DMS79 (cell line): ENCODE measurements at regions not wholly inside any gene's neighbourhood (a gene's known extent, or its start where the extent isn't known, plus 50 kb on each side); places are given as distances from the start of the nearest gene placed in this dataset.
"Not testable (repeated sequence)": the region's sequence is repeated elsewhere in the genome, so short reads cannot be mapped to it uniquely, and the experiment has no call there.

Experiments
- DNase-seq: peaks from one replicate; lab custom pipeline; 2025; lab: John Stamatoyannopoulos, UW

DNA sequence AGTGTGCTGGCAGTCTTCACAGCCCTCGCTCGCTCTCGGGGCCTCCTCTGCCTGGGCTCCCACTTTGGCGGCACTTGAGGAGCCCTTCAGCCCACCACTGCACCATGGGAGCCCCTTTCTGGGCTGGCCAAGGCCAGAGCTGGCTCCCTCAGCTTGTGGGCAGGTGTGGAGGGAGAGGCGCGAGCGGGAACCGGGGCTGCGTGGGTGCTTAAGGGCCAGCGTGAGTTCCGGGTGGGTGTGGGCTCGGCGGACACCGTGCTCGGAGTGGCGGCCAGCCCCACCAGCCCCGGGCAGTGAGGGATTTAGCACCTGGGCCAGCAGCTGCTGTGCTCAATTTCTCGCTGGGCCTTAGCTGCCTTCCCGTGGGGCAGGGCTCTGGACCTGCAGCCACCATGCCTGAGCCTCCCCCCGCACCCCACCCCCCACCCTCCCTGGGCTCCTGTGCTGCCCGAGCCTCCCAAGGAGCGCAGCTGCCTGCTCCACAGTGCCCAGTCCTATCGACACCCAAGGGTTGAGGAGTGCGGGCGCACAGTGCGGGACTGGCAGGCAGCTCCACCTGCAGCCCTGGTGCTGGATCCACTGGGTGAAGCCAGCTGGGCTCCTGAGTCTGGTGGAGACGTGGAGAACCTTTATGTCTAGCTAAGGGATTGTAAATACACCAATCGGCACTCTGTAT lies 684.4 kb upstream of the GOLIM4 start:
- DNase-seq, result not testable (repeated sequence)

DNA sequence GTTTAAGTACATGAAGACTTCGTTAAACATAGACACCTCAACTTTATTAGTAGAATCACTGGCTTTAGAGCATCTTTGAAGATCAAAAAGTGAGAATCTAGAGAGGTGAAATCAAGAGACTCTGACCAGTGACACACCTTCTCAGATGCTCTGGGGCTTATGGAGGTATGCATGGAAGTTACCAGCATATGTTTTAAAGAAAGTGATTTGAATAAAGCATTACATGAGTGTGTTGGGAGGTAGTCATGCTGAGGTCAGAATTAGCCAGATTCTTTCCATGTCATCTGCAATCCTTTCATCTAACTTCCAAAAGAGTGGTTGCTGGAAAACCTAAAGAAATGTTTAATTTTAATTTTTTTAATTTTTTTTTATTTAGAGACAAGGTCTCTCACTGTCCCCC lies 658.0 kb upstream of the GOLIM4 start:
- no peak for DNase-seq

GRCh38 chr3:168752339-168752738 lies 656.6 kb upstream of the GOLIM4 start:
- DNase-seq, result no peak

DNA sequence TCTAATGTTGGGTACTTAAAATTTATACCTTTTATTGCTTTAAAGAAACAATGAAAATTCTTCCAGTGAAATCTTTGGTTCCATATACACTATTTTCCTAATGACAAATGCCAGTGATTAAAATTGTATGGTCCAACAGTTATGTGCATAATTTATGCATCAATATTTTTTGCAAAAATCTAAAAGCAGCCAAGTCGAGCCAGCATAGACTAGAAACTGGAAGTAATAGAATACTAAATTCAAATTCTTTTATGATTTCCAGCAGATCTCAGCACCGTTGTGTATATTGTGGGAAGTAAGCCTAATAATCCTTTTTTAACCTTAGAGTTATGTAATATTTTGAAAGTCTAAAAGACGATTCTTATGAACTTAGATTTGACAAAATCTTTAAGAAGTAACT lies 652.0 kb upstream of the GOLIM4 start:
- DNase-seq, result no peak

DNA sequence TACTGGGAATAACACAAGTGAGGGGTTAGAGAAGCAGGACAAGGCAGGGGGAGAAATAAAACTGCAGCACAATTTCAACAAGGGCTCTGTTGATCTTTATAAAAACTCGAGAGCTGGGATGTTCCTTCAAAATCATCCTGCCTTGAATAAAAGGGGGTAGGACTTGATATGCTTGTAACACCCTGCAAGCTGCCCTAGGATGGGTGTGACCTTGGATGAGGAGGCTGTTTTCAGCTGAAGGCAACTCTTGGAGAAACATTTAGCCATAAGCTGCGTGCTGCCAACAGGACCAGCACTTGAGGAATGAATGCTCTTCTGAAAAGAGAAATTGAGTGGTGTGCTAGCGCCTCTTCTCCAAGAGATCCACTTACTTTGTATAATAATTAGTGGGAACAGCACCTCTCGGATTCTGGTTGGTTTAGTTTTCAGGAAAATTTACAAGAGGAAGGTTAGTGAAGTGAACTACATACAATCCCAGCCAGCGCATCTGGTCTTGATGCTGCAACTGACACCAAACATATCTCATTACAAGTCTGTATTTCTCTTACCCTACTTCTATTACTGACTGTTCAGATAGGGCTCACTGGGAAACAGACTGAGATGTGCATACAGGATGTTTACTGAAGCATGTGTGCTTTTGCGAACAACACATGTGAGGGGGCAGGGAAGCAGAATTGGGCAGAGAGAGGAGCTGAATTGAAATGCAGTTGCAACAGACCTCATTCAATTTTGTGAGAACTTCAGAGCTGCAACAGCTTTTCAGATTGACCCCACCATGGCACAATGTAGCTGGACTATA lies 643.0 kb upstream of the GOLIM4 start:
- no peak for DNase-seq

GRCh38 chr3:168736202-168736601 lies 640.5 kb upstream of the GOLIM4 start:
- DNase-seq, result no peak

DNA sequence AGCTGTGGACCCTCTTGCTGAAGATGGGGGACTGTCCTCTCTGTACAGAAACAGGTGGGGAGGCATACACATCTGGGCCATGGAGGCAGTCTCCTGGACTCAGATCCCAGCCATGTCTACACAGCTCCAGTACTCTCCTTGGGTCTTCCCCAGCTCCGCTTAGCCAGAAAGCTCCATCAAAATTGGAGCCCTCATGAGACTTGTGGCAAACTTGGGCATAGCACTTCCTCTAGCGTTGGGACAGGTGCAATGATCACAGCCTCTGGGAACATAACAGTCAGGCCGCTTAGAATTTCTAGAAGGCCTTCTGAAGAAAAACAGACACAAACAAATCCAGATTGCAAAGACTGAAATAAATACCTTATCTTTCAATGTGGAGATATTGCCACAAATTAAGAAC lies 634.3 kb upstream of the GOLIM4 start:
- DNase-seq, result no peak

DNA sequence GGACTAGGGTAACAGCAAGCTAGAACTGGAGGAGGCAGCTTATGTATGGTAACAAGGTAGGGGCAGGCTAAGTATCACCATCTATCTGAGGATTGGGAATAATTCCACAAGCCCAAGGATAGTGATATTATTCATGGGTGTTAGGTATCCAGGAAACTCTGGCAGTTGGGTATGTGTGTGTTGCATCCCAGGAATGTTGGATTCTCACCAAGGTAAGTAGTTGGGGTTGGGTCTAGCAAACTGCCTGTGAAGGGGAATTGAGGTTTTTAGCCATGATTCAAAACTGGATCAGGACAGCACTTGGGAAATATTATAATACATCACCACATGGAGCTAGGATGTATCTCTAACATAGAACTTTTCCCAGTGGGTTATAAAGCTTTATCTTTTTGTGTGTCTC lies 626.4 kb upstream of the GOLIM4 start:
- DNase-seq, result no peak

DNA sequence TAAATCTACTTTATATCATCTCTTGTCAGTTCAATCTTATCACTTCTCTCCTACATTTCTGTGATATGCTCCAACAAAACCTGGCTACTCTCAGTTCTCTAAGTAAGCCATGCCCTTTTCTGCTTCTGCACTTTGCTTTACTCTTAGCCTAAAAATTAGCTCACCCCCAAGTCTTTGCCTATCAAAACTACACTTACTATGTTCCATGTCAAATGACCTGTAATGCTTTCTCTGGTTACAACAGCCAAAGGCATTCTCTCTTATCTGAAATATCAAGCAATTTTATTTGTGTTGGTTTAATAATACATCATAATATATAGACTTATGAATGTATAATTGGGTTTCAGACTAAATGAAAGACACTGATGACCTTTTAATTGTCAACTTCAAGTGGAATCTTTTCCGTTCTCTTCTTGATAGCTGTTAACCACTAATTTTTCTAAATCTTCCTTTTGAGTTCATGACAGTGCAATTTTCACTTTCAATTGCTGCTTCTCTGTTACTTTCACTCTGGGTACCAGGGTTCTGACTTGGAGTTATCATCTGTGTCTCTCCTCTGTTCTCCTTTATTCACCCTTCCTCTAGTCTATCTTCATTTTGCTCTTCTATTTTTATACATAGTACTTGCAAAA lies 619.0 kb upstream of the GOLIM4 start:
- no peak for DNase-seq

DNA sequence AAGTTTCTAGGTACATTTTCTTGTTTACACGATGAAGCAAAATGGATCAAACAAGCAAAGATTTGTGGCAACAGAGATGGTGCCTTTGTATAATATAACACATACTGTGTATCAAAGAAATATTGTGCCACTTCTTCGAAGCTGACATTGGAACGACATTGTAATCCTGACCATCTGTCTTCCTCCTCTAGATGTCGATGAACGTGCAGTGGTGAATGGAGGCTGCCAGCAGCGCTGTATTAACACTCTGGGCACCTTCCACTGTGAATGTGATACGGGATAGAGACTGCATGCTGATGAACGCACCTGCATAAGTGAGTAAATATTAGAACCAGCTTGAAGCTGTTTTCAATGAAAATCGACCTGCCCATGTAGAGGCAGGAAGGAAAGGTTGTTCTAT lies 613.3 kb upstream of the GOLIM4 start:
- DNase-seq, result no peak

DNA sequence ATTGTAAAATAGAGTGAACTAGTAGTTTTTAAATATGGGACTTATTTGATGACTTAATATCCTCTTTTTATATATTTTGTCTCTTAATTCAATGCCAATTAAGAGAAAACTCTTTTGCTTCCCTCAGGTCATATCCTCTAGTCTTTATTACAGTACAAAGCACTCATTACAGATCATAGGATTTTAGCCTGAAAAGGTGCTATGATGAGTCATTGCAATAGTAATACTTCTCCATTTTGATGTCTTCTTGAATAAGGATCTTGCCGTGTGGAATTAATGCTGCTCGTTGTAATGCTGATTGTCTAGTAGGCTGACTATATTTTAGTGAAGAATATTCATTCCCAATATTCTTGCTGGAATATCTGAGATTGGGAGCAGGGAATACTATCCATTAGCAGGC lies 612.2 kb upstream of the GOLIM4 start:
- no peak for DNase-seq

DNA sequence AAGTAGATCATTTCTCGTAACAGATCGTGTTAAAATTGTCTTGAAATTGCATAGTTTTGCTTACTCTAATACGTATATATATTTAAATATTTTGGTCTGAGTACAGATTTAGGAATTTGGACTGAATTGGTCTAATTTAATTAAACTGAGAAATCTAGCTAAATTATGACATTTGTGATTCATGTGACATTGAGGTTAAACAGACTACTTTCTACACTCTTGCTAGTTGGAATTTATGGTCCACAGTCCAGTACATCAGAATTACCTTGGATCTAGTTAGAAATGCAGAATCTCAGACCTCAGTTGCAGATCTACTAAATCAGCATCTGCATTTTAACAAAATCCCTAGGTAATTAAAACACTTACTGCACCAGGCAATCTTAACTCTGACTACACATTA lies 609.7 kb upstream of the GOLIM4 start:
- no peak for DNase-seq

- DNase-seq, result no peak
These were observed 600.3 kb upstream of the GOLIM4 start for GRCh38 chr3:168696051-168696450.

GRCh38 chr3:168693870-168694269 lies 598.1 kb upstream of the GOLIM4 start:
- no peak for DNase-seq

DNA sequence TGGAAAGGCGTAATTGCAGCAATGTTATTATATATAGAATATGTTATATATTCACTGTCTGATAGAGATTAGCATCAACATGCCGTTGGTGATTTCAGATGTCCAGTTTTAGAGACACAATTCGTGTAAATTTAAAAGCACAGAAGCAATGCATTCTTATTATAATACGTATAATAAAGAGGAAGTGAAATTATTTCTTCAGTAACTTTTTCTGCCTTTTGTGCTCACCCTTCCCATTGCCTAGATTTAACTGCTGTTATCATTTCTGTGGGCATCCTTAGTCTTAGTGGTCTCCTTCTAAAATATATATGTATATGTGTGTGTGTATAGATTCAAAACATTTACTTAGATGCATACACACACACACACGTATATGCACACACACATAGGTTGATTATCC lies 592.5 kb upstream of the GOLIM4 start:
- DNase-seq, result no peak

- DNase-seq, result no peak
These were observed 588.8 kb upstream of the GOLIM4 start for GRCh38 chr3:168684519-168684918.

- no peak for DNase-seq
These were observed 583.0 kb upstream of the GOLIM4 start for GRCh38 chr3:168678730-168679129.

DNA sequence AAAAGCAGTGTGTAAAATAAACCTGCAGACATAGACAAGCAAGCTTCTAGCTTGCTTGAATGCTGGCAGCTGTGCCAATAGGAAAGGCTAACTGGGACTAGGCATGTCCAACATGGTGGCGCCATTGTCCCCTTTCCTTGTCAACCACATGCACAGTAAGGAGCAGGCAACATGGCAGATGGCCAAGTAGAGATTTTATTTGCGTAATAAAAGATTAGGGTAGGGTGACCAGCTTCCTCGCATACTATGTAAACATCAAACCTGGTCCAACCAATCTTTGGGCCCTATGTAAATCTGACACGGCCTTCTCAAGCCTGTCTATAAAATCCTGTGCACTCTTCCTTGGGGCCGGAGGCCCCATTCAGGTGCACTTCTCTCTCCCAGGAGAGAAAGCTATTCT lies 575.4 kb upstream of the GOLIM4 start:
- no peak for DNase-seq

GRCh38 chr3:168660879-168661657 lies 565.3 kb upstream of the GOLIM4 start:
- DNase-seq, result not testable (repeated sequence)

DNA sequence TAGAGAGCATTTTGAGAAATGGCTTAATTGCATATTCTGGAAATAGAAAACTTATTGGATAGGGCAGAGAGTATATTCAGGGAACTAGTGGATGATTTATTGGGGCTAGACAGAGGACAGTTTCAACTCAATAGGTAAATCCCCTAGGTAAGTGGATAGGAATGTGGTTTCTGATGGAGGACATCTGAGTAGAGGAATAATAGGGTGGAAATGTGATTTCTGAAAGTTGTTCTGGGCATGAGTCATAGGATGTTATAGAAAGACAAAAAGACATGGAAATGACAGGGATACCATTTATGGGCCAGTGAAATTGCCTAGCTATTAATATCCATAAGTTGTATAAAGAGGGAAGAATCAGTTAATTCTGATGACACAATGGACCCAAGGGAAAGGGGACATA lies 563.3 kb upstream of the GOLIM4 start:
- DNase-seq, result no peak

GRCh38 chr3:168655611-168656010 lies 559.9 kb upstream of the GOLIM4 start:
- DNase-seq, result no peak

GRCh38 chr3:168654700-168655099 lies 559.0 kb upstream of the GOLIM4 start:
- DNase-seq, result no peak

DNA sequence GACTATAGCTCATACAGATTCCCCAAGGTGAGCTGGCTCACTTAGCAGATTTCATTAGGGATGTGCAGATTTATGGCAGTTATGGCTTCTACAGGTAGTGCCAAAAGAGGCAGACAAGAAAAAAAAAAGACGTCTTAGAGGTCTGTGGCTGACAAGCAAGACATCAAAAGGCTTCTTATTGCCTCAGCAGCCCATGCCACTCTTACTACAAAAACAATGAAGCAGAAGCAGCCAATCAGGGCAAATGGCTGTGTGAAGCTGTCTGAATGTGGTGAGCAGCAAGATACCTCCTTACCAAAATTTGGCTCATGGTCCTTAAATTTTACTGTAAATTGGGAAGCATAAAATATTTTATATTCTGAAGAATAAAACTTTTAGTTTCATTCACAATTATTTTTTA lies 557.5 kb upstream of the GOLIM4 start:
- DNase-seq, result no peak
